ENCODE measurements at regions not wholly inside any gene's neighbourhood (a gene's known extent, or its start where the extent isn't known, plus 50 kb on each side); places are given as distances from the start of the nearest gene placed in this dataset.

GRCh38 chr3:59318881-59319280, 269.1 kb upstream of the CFAP20DC start:
- H3K36me3 Mint-ChIP-seq: no peaks in the 10 kb centered on the region
- no peaks in the 10 kb centered on the region for H3K4me1 Mint-ChIP-seq
- no peak overlapping the region for H3K4me3 Mint-ChIP-seq
- no peak for DNase-seq
- H3K27ac Mint-ChIP-seq: no peak overlapping the region
- H3K9me3 Mint-ChIP-seq: no peaks in the 10 kb centered on the region
- no peaks in the 10 kb centered on the region for H3K27me3 Mint-ChIP-seq (ENCODE audit: low read depth in 3 of 3)

GRCh38 chr3:59317386-59317785, 267.6 kb upstream of the CFAP20DC start:
- no peaks in the 10 kb centered on the region for H3K27me3 Mint-ChIP-seq (ENCODE audit: low read depth in 3 of 3)
- no peaks in the 10 kb centered on the region for H3K4me1 Mint-ChIP-seq
- DNase-seq: no peak
- no peaks in the 10 kb centered on the region for H3K9me3 Mint-ChIP-seq
- H3K27ac Mint-ChIP-seq: no peak overlapping the region
- no peak overlapping the region for H3K4me3 Mint-ChIP-seq
- no peaks in the 10 kb centered on the region for H3K36me3 Mint-ChIP-seq

- H3K9me3 Mint-ChIP-seq: no peaks in the 10 kb centered on the region
- no peaks in the 10 kb centered on the region for H3K36me3 Mint-ChIP-seq
- H3K27ac Mint-ChIP-seq: no peak overlapping the region
- H3K27me3 Mint-ChIP-seq (ENCODE audit: low read depth in 3 of 3): peaks cover 0 to 2% (median 0%) of the 10 kb centered on the region in 3 donors
- no peak overlapping the region for H3K4me3 Mint-ChIP-seq
- no peaks in the 10 kb centered on the region for H3K4me1 Mint-ChIP-seq
- no peak for DNase-seq
These were observed 267.0 kb upstream of the CFAP20DC start for GRCh38 chr3:59316688-59317275.

GRCh38 chr3:59313365-59313764, 263.5 kb upstream of the CFAP20DC start:
- DNase-seq: peak in 1 of 3 donors; percentile 14
- Mint-ChIP-seq H3K4me1 (no peaks in the 10 kb centered on the region), H3K4me3 (no peak overlapping the region), H3K27me3 (ENCODE audit: low read depth in 3 of 3) (peaks cover 0 to 3% (median 2%) of the 10 kb centered on the region in 3 donors), H3K36me3 (no peaks in the 10 kb centered on the region), H3K9me3 (no peaks in the 10 kb centered on the region), H3K27ac (peak overlapping the region in 1 of 6 donors; percentile 23)

- H3K9me3 Mint-ChIP-seq: no peaks in the 10 kb centered on the region
- peaks cover 2 to 5% (median 3%) of the 10 kb centered on the region in 3 donors for H3K27me3 Mint-ChIP-seq (ENCODE audit: low read depth in 3 of 3)
- no peak for DNase-seq
- H3K36me3 Mint-ChIP-seq: no peaks in the 10 kb centered on the region
- no peak overlapping the region for H3K4me3 Mint-ChIP-seq
- H3K27ac Mint-ChIP-seq: no peak overlapping the region
- no peaks in the 10 kb centered on the region for H3K4me1 Mint-ChIP-seq
These were observed 261.4 kb upstream of the CFAP20DC start for GRCh38 chr3:59311231-59311630.

DNA sequence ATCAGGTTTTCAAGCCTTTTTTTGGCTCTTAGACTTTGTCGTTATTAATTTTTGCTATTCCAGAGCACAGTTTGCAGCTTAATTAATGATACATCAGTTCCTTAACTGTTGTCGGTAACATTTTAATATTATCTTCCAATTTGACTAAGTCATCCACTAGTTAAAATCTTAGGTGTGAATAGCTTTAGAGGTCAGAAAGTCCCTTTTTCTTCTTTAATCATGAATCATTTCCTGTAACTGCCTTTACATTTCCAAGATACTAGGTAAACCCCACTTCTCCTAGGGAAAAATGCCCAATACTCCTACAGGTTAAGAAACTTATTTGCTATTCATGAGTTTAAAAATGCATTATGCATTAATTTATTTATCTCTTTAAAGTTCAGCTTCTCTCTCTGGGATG, 260.9 kb upstream of the CFAP20DC start:
- Mint-ChIP-seq H3K36me3 (no peaks in the 10 kb centered on the region), H3K4me3 (no peak overlapping the region), H3K27ac (no peak overlapping the region), H3K4me1 (no peaks in the 10 kb centered on the region), H3K27me3 (ENCODE audit: low read depth in 3 of 3) (peaks cover 2 to 5% (median 4%) of the 10 kb centered on the region in 3 donors), H3K9me3 (no peaks in the 10 kb centered on the region)
- no peak for DNase-seq

- no peak overlapping the region for H3K4me3 Mint-ChIP-seq
- DNase-seq: no peak
- H3K27me3 Mint-ChIP-seq (ENCODE audit: low read depth in 3 of 3): peaks cover 4 to 5% (median 4%) of the 10 kb centered on the region in 3 donors
- H3K4me1 Mint-ChIP-seq: no peaks in the 10 kb centered on the region
- H3K27ac Mint-ChIP-seq: no peak overlapping the region
- no peaks in the 10 kb centered on the region for H3K36me3 Mint-ChIP-seq
- no peaks in the 10 kb centered on the region for H3K9me3 Mint-ChIP-seq
These were observed 258.9 kb upstream of the CFAP20DC start for GRCh38 chr3:59308684-59309083.

DNA sequence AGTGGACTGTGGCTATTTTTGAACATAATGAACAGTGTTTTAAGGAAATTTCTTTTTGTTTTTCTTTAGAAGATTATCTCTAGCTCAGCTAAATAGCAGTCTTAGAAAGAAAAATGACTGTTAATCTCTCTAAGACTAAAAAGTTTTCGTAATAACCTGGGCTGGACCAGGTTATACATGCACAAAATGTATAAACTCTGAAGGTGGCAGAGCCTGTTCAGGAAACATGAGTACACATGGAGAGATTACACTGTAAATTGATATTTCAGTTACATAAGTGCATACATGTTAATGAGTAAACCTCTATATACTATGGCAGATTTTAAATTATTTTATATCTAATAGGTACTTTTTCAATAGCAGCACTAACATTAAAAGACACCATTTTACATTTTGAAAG, 258.2 kb upstream of the CFAP20DC start:
- no peaks in the 10 kb centered on the region for H3K9me3 Mint-ChIP-seq
- H3K4me3 Mint-ChIP-seq: no peak overlapping the region
- H3K4me1 Mint-ChIP-seq: no peaks in the 10 kb centered on the region
- DNase-seq: no peak
- peaks cover 4 to 5% (median 4%) of the 10 kb centered on the region in 3 donors for H3K27me3 Mint-ChIP-seq (ENCODE audit: low read depth in 3 of 3)
- no peaks in the 10 kb centered on the region for H3K36me3 Mint-ChIP-seq
- no peak overlapping the region for H3K27ac Mint-ChIP-seq

DNA sequence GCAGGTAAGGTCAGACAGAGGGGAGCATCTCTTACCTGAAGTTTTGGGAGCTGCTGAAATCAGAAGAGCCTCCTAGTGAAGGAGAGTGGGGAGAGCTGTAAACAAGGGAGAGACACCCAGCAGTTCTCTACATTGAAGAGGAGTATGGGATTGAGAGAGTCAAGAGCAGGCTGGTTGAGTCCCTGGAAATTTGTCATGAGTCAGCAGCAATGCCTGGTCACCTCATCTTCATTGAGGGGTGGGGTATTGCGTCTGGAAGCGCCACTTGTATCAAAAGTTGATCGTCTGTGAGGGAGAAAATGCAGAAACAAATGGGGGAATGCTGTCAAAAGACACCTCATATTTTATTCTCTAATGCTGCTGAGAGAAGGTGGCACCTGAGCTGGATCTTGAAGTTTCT, 256.6 kb upstream of the CFAP20DC start:
- no peak overlapping the region for H3K27ac Mint-ChIP-seq
- DNase-seq: no peak
- H3K36me3 Mint-ChIP-seq: no peaks in the 10 kb centered on the region
- no peak overlapping the region for H3K4me3 Mint-ChIP-seq
- H3K9me3 Mint-ChIP-seq: no peaks in the 10 kb centered on the region
- peaks cover 2 to 4% (median 4%) of the 10 kb centered on the region in 3 donors for H3K27me3 Mint-ChIP-seq (ENCODE audit: low read depth in 3 of 3)
- no peaks in the 10 kb centered on the region for H3K4me1 Mint-ChIP-seq

DNA sequence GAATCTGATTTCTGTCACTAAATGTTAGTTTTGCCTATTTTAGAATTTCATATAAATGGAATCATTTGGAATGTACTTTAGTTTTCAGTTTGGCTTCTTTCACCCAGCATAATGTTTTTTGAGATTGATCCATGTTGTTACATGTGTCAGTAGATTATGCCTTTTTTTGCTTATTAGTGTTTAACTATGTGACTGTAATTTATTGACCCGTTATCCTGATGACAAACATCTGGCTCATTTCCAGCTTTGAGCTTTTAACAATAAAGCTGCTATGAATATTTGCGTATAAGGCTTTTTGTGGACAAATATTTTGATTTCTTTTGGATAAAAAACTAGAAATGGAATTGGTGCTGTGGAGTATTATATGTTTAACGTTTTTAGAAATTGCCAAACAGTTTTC, 254.5 kb upstream of the CFAP20DC start:
- Mint-ChIP-seq H3K9me3 (no peaks in the 10 kb centered on the region), H3K27me3 (ENCODE audit: low read depth in 3 of 3) (peaks cover 2 to 4% (median 2%) of the 10 kb centered on the region in 3 donors)

DNA sequence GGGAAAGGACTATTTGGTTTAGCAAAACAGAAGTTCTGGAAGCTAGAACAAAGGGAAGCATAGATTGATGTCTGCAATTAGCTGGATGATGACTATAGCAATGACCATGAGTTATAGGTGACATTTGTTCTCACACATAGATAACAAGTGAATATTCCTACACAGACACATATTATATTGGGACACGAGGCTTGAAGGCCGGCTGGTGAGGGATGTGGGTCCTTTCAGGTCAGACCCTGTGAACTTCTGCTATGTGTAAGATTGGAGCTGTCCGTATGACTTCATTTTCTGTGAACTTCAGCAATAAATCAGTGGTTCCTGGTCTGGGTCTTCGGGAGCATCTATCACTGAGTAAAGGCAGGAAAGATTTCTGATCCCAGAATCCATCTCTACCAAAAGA, 253.6 kb upstream of the CFAP20DC start:
- Mint-ChIP-seq H3K36me3 (no peaks in the 10 kb centered on the region), H3K27ac (no peak overlapping the region), H3K27me3 (ENCODE audit: low read depth in 3 of 3) (peaks cover 2 to 4% (median 2%) of the 10 kb centered on the region in 3 donors), H3K4me3 (no peak overlapping the region), H3K9me3 (peaks cover 0 to 6% (median 0%) of the 10 kb centered on the region in 6 donors), H3K4me1 (no peaks in the 10 kb centered on the region)
- DNase-seq: no peak

More for the DNA sequence above, 254.5 kb upstream of the CFAP20DC start:
- DNase-seq: no peak
- Mint-ChIP-seq H3K36me3 (no peaks in the 10 kb centered on the region), H3K27ac (no peak overlapping the region), H3K4me3 (no peak overlapping the region), H3K4me1 (no peaks in the 10 kb centered on the region)

GRCh38 chr3:59302442-59302841, 252.6 kb upstream of the CFAP20DC start:
- Mint-ChIP-seq H3K27ac (no peak overlapping the region), H3K9me3 (peaks cover 0 to 8% (median 0%) of the 10 kb centered on the region in 6 donors), H3K36me3 (no peaks in the 10 kb centered on the region), H3K4me1 (no peaks in the 10 kb centered on the region), H3K4me3 (no peak overlapping the region), H3K27me3 (ENCODE audit: low read depth in 3 of 3) (peaks cover 0 to 4% (median 2%) of the 10 kb centered on the region in 3 donors)
- no peak for DNase-seq

- H3K4me1 Mint-ChIP-seq: no peaks in the 10 kb centered on the region
- no peaks in the 10 kb centered on the region for H3K36me3 Mint-ChIP-seq
- H3K27me3 Mint-ChIP-seq (ENCODE audit: low read depth in 3 of 3): peaks cover 0 to 2% (median 0%) of the 10 kb centered on the region in 3 donors
- H3K27ac Mint-ChIP-seq: peak overlapping the region in 1 of 6 donors; percentile 29
- H3K4me3 Mint-ChIP-seq: no peak overlapping the region
- peaks cover 0 to 8% (median 0%) of the 10 kb centered on the region in 6 donors for H3K9me3 Mint-ChIP-seq
- DNase-seq: no peak
These were observed 250.9 kb upstream of the CFAP20DC start for GRCh38 chr3:59300733-59301132.

- no peak for DNase-seq
- H3K27me3 Mint-ChIP-seq (ENCODE audit: low read depth in 3 of 3): no peaks in the 10 kb centered on the region
- peaks cover 0 to 4% (median 0%) of the 10 kb centered on the region in 3 donors for H3K36me3 Mint-ChIP-seq
- H3K9me3 Mint-ChIP-seq: peaks cover 0 to 11% (median 2%) of the 10 kb centered on the region in 6 donors
- no peak overlapping the region for H3K4me3 Mint-ChIP-seq
- H3K4me1 Mint-ChIP-seq: no peaks in the 10 kb centered on the region
- no peak overlapping the region for H3K27ac Mint-ChIP-seq
These were observed 249.7 kb upstream of the CFAP20DC start for GRCh38 chr3:59299561-59299960.

DNA sequence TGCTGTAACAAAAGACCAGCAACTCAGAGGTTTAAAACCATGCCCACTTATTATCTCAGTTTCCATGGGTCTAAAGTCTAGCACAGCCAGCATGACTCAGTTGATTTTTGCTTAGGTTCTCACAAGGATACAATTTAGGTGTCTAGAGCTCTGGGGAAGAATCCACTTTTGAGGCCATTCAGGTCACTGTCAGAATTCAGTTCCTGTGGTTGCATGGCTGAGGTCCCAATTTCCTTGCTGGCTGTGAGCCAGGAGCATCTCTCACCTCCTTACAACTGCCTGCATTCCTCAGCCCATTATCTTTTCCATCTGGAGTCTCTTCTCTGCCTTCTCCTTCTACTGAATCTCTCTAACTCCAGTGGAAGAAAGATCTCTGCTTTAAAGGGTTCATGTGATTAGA, 240.5 kb upstream of the CFAP20DC start:
- H3K27me3 Mint-ChIP-seq (ENCODE audit: low read depth in 3 of 3): peaks cover 0 to 2% (median 2%) of the 10 kb centered on the region in 3 donors
- H3K36me3 Mint-ChIP-seq: peaks cover 0 to 4% (median 2%) of the 10 kb centered on the region in 3 donors
- DNase-seq: no peak
- H3K27ac Mint-ChIP-seq: peak overlapping the region in 1 of 6 donors; percentile 11
- H3K4me1 Mint-ChIP-seq: peaks cover 4 to 18% of the 10 kb centered on the region in 2 donors
- no peak overlapping the region for H3K4me3 Mint-ChIP-seq
- H3K9me3 Mint-ChIP-seq: peaks cover 0 to 19% (median 4%) of the 10 kb centered on the region in 6 donors
